HG03280 (cell line): ENCODE measurements at regions not wholly inside any gene's neighbourhood (a gene's known extent, or its start where the extent isn't known, plus 50 kb on each side); places are given as distances from the start of the nearest gene placed in this dataset.

Experiments
- ATAC-seq: cut with Tn5 transposase; IDR thresholded peaks from one replicate; pipeline ENCODE4 v1.9.1; 2021; ENCODE audit warnings: mild to moderate bottlenecking, moderate library complexity; ENCODE audit not compliant: unreplicated experiment

DNA sequence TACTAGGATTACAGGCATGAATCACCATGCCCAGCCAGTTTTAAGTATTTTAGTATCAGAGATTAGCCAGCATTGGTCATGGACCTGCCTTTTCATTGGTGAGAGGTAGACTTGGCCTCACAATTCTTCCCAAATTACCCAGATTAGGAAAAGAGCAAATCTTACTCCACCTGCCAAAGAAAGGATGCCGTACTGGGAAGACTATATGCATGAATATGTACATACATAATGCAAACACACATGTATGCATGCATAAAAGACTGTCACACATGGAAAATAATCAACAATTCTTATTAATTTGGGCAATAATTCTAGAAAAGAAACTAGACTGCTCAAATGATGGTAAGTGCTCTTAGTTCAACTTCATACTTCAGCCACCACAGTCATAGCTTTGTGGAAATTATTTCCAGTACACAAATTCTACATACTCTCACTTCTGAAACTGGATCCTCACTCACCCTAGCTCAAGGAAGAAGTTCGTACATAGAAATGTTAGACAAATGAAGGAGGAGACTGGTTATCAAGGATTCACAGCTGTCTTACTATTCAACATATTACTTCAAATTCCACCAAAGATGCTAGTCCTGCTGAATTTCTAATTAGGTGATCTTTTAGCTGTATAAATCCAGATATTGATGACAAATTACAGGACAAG is 73.7 kb downstream of the MINAR2 start:
- no peak for ATAC-seq

DNA sequence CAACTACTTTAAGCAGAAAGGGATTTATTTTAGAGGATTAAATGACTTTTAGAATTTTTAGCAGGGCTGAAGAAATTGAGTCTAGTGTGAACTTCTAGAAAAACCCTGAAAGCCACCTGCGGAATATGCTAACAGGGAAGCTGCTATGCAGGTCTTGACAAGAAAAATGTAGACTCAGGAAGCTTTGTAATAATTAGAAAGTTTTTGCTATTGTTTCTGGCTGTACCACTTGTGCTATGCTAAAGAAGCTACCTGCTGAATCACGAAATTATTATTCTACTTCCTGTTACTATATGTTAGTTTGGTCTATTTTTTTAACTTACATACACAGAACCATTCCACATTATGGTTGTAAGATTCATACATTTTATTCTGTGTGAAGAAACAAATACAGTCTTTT is 74.0 kb upstream of the CHSY3 start:
- no peak for ATAC-seq

DNA sequence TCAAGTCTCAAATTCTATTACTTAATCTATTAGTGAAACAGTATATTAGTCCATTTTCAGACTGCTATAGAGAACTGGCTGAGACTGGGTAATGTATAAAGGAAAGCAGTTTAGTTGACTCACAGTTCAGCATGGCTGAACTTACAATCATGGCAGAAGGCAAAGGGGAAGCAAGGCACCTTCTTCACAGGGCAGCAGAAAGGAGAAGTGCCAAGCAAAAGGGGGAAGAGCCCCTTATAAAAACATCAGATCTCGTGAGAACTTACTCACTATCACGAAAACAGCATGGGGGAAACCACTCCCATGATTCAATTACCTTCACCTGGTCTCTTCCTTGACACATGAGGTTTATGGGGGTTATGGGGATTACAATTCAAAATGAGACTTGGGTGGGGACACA is 67.9 kb upstream of the CHSY3 start:
- ATAC-seq: no peak

DNA sequence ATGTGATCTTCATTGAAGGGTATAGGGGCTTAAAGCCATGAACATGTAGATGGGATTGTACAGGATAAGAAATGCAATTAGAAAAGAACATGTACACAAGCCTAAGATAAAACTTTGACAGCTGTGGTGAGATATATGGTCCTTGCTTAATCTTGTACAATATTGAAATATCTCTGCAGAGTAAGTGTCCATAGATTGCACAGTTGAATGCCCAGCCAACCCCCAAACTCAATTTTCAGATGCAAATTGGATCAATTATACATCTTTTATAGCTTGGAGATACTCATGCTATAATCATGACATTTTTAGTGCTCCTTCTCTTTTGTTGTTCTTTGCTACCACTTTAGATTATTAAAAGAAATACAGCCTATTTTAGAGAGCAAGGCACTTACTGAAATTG is 59.5 kb upstream of the CHSY3 start:
- no peak for ATAC-seq

DNA sequence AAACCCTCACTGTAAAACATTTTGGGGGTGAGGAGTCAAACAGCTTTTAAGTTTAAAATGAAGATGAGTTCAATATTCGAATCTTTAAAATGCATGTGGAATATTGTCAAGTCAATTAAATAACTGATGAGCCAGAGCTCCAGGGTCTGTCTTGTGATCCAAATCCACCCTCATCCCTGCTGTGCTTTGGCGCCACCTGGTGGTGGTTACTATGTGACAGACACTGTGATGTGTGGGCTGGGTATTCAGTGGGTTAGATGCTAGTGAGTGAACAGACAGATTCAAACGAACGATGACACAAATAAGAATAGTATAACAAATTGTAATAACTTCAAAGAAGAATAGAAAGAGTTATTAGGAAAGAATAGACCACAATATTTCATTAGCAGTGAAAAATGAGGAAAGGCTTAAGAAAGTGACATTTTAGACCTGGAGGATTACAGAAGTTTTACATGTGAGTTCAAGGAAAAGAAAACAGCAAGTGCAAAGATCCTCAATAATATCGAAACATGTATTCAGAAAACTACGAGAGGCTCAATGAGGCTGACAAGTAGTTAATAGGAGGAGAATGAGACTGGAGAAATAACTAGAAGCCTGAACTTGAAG is 51.4 kb upstream of the CHSY3 start:
- peak; percentile 94 for ATAC-seq

DNA sequence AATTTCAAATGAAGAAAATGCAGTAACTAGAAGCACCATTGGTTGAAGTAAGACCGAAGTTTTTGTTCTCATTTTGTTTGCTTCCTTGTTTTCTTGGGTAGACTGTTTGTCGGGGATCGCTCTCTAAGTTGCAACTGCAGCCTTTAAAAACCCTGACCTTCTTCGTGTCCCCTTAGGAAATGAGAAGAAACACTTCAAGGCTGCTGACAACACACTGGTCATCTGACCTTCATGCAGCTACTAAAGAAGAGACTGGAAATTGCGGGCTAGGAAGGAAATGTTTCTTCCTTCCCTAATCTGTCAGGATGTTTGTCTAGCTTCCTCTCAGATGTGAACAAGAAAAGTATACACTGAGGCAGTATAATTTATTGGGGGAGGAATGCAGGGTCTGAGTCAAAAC is 50.7 kb upstream of the CHSY3 start:
- no peak for ATAC-seq
